PC-9 (cell line): ENCODE measurements at regions not wholly inside any gene's neighbourhood (a gene's known extent, or its start where the extent isn't known, plus 50 kb on each side); places are given as distances from the start of the nearest gene placed in this dataset.

ENCODE experiments used
- BruUV-seq: library from RNA; stranded (reverse); fragments of 400-500 nt; replicated peaks from 2 replicates; lab custom pipeline; 2021; lab: Mats Ljungman, UMichigan
- CTCF ChIA-PET: fragments of 300-600 bp; sonication (Branson Sonifier 250); formaldehyde crosslinking; loops from one replicate; lab custom pipeline; 2022; ENCODE audit warnings: antibody characterized with exemption; lab: Charles Lee
- POLR2A ChIA-PET: fragments of 300-600 bp; sonication (Branson Sonifier 250); formaldehyde crosslinking; loops from one replicate; lab custom pipeline; 2022; ENCODE audit warnings: antibody characterized with exemption; ENCODE audit not compliant: unreplicated experiment; lab: Charles Lee
- DNase-seq, 2 experiments: peaks; one replicate each; pipeline versions ENCODE4 v3.0.0 to v3.0.0-alpha.2; 2015 to 2022; ENCODE audit warnings: mixed read lengths in 1 of 2
- H2AFZ ChIP-seq: fragments of 200-600 bp; sonication (generic); 2 replicates; pipeline ENCODE4 v1.8.1; 2017; ENCODE audit warnings: antibody characterized with exemption
- H3F3A ChIP-seq: fragments of 200-600 bp; sonication (generic); 2 replicates; pipeline ENCODE4 v1.8.1; 2017; ENCODE audit warnings: antibody characterized with exemption, mild to moderate bottlenecking, low read depth; ENCODE audit not compliant: insufficient read depth
- H3K27ac ChIP-seq: fragments of 200-600 bp; sonication (generic); 2 replicates; pipeline ENCODE4 v1.6.1; 2016; ENCODE audit warnings: mixed run types
- H3K27me3 ChIP-seq: fragments of 200-600 bp; sonication (generic); 2 replicates; pipeline ENCODE4 v1.6.1; 2016; ENCODE audit warnings: low read depth, mixed run types; ENCODE audit not compliant: insufficient read depth
- H3K36me3 ChIP-seq: fragments of 200-600 bp; sonication (generic); 2 replicates; pipeline ENCODE4 v1.6.1; 2016; ENCODE audit warnings: low read depth, mixed run types
- H3K4me1 ChIP-seq: fragments of 200-600 bp; sonication (generic); replicated peaks from 2 replicates; pipeline ENCODE4 v1.6.1; 2016; ENCODE audit warnings: mixed run types; ENCODE audit not compliant: insufficient read depth
- H3K4me2 ChIP-seq: fragments of 200-600 bp; sonication (generic); 2 replicates; pipeline ENCODE4 v1.6.1; 2017; ENCODE audit warnings: mixed run types
- H3K4me3 ChIP-seq: fragments of 200-600 bp; sonication (generic); 2 replicates; pipeline ENCODE4 v1.6.1; 2016; ENCODE audit warnings: mixed run types
- H3K79me2 ChIP-seq: fragments of 200-600 bp; sonication (generic); 2 replicates; pipeline ENCODE4 v1.6.1; 2017; ENCODE audit warnings: low read depth, mixed run types
- H3K9me2 ChIP-seq: fragments of 200-600 bp; sonication (generic); 2 replicates; pipeline ENCODE4 v1.8.1; 2017; ENCODE audit warnings: mild to moderate bottlenecking; ENCODE audit not compliant: insufficient read depth
- H3K9me3 ChIP-seq: fragments of 200-600 bp; sonication (generic); 2 replicates; pipeline ENCODE4 v1.8.1; 2016; ENCODE audit warnings: low read depth; ENCODE audit not compliant: insufficient read depth
- H4K20me1 ChIP-seq: fragments of 200-600 bp; sonication (generic); 2 replicates; pipeline ENCODE4 v1.8.1; 2017; ENCODE audit not compliant: insufficient read depth
- CTCF ChIP-seq: fragments of 200-600 bp; sonication (generic); conservative IDR thresholded peaks from 2 replicates; pipeline ENCODE4 v1.6.1; 2017; ENCODE audit warnings: mixed run types, antibody characterized with exemption, mild to moderate bottlenecking, moderate library complexity
- EZH2 ChIP-seq: fragments of 200-600 bp; sonication (generic); IDR thresholded peaks from 2 replicates; pipeline ENCODE4 v1.8.0; 2017; ENCODE audit warnings: antibody characterized with exemption, low read depth
- intact Hi-C: fragments of 100-400 bp; cut with micrococcal nuclease; formaldehyde crosslinking; loops from one replicate; pipeline ENCODE4 v1.10.0; 2022; ENCODE audit not compliant: unreplicated experiment

DNA sequence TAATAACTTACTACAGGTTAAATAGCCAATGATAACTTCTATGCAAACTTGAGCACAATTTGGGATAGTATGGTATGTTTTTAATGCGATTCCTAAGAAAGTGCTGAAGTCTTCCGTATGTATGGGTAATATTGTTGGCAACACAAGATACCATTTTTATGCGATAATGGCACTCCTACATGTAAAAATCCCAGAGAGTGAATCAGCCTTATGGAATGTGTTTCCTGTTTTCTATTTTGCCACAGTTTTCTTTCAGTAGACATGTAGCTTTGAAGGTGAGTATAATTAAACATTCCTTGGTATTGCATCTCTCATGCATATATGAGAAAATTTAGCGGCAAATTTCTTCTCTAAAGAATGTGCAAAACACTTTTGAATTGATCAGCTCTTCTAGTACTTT is 396.8 kb upstream of the AZI2 start:
- POLR2A ChIA-PET, result no interaction called here
- H3K36me3 ChIP-seq, result no peaks in the 10 kb centered on the region
- H3K27ac ChIP-seq, result no peak overlapping the region
- H3K4me2 ChIP-seq, result no peak overlapping the region
- TF ChIP-seq EZH2 (no peak), CTCF (no peak)
- H3K9me3 ChIP-seq, result no peaks in the 10 kb centered on the region
- H3K9me2 ChIP-seq, result no peaks in the 10 kb centered on the region
- CTCF ChIA-PET, result no interaction called here
- H3K4me1 ChIP-seq, result no peaks in the 10 kb centered on the region
- H3K79me2 ChIP-seq, result no peaks in the 10 kb centered on the region
- DNase-seq, result no peak
- no peak overlapping the region for H3K4me3 ChIP-seq
- H4K20me1 ChIP-seq, result no peaks in the 10 kb centered on the region
- BruUV-seq, result no TSS peak
- intact Hi-C loops, result no loop called here
- H2AFZ ChIP-seq, result no peak overlapping the region
- no peaks in the 10 kb centered on the region for H3K27me3 ChIP-seq
- no peaks in the 10 kb centered on the region for H3F3A ChIP-seq

- POLR2A ChIA-PET, result no interaction called here
- TF ChIP-seq EZH2, result no peak
- TF ChIP-seq CTCF, result no peak
- no TSS peak for BruUV-seq
- Histone ChIP-seq H3K4me2 (no peak overlapping the region), H3K27me3 (no peaks in the 10 kb centered on the region), H3K36me3 (no peaks in the 10 kb centered on the region), H3K9me3 (no peaks in the 10 kb centered on the region), H3F3A (no peaks in the 10 kb centered on the region), H3K79me2 (no peaks in the 10 kb centered on the region), H3K4me1 (no peaks in the 10 kb centered on the region), H3K9me2 (no peaks in the 10 kb centered on the region), H3K27ac (no peak overlapping the region), H4K20me1 (no peaks in the 10 kb centered on the region), H3K4me3 (no peak overlapping the region), H2AFZ (no peak overlapping the region)
- no peak for DNase-seq
- intact Hi-C loops, result no loop called here
- CTCF ChIA-PET, result no interaction called here
Measured at GRCh38 chr3:28745916-28746617, 397.4 kb upstream of the AZI2 start.

GRCh38 chr3:28746990-28747389 is 398.4 kb upstream of the AZI2 start:
- POLR2A ChIA-PET, result no interaction called here

More at GRCh38 chr3:28746990-28747389, 398.4 kb upstream of the AZI2 start:
- no peak overlapping the region for H3K4me3 ChIP-seq
- no peak overlapping the region for H2AFZ ChIP-seq
- no peaks in the 10 kb centered on the region for H3K36me3 ChIP-seq
- no peaks in the 10 kb centered on the region for H3K4me1 ChIP-seq
- H3F3A ChIP-seq, result no peaks in the 10 kb centered on the region
- CTCF ChIA-PET, result no interaction called here
- TF ChIP-seq EZH2 (no peak), CTCF (no peak)
- no peak for DNase-seq
- no peaks in the 10 kb centered on the region for H3K9me2 ChIP-seq
- H3K79me2 ChIP-seq, result no peaks in the 10 kb centered on the region
- no TSS peak for BruUV-seq
- H3K9me3 ChIP-seq, result no peaks in the 10 kb centered on the region
- no peaks in the 10 kb centered on the region for H4K20me1 ChIP-seq
- no peak overlapping the region for H3K4me2 ChIP-seq
- no peak overlapping the region for H3K27ac ChIP-seq
- intact Hi-C loops, result no loop called here
- H3K27me3 ChIP-seq, result no peaks in the 10 kb centered on the region
